HL-60 (cell line): ENCODE measurements at regions not wholly inside any gene's neighbourhood (a gene's known extent, or its start where the extent isn't known, plus 50 kb on each side); places are given as distances from the start of the nearest gene placed in this dataset.

Experiments
- DNase-seq, 2 experiments: peaks; one replicate each; pipeline ENCODE4 v3.0.0-alpha.2; 2010 to 2020; ENCODE audit warnings: low read depth in 1 of 2, low spot score in 1 of 2
- H3K27ac ChIP-seq: fragments of 250-450 bp; sonication (Bioruptor Pico); replicated peaks from 2 replicates; pipeline ENCODE4 v1.5.1; 2020; ENCODE audit warnings: mild to moderate bottlenecking, moderate library complexity
- H3K27me3 ChIP-seq: fragments of 250-450 bp; sonication (Bioruptor Pico); 2 replicates; pipeline ENCODE4 v1.5.1; 2021; ENCODE audit warnings: mild to moderate bottlenecking, moderate library complexity; ENCODE audit not compliant: insufficient read depth, poor library complexity, severe bottlenecking
- H3K4me3 ChIP-seq: replicated peaks from 2 replicates; pipeline ENCODE4 v1.5.1; 2011; ENCODE audit warnings: mild to moderate bottlenecking, control low read depth, low read length; ENCODE audit not compliant: insufficient read depth
- CTCF ChIP-seq: IDR thresholded peaks from one replicate; pipeline ENCODE4 v1.5.1; 2011; ENCODE audit warnings: low read length, control low read depth, inconsistent platforms; ENCODE audit not compliant: insufficient read depth
- GABPA ChIP-seq: IDR thresholded peaks from 2 replicates; pipeline ENCODE4 v1.6.1; 2012; ENCODE audit warnings: low read depth
- POLR2AphosphoS5 ChIP-seq: IDR thresholded peaks from 2 replicates; pipeline ENCODE4 v1.6.1; 2012; ENCODE audit warnings: low read depth
- REST ChIP-seq: IDR thresholded peaks from 2 replicates; pipeline ENCODE4 v1.6.1; 2012; ENCODE audit warnings: low read depth; ENCODE audit not compliant: insufficient replicate concordance
- SPI1 ChIP-seq: IDR thresholded peaks from 2 replicates; pipeline ENCODE4 v1.6.1; 2012; ENCODE audit warnings: low read depth, mild to moderate bottlenecking, borderline replicate concordance

GRCh38 chr13:94936633-94937032, 224.3 kb upstream of the SOX21 start:
- no peak overlapping the region for H3K27ac ChIP-seq
- DNase-seq: no peak
- TF ChIP-seq CTCF (no peak), GABPA (no peak), REST (no peak), POLR2AphosphoS5 (no peak), SPI1 (no peak)
- no peak overlapping the region for H3K4me3 ChIP-seq
- peaks cover 2% of the 10 kb centered on the region for H3K27me3 ChIP-seq

GRCh38 chr13:94933936-94934335, 221.6 kb upstream of the SOX21 start:
- no peak overlapping the region for H3K27ac ChIP-seq
- peaks cover 12% of the 10 kb centered on the region for H3K27me3 ChIP-seq
- H3K4me3 ChIP-seq: no peak overlapping the region
- TF ChIP-seq CTCF (no peak), GABPA (no peak), REST (no peak), POLR2AphosphoS5 (no peak), SPI1 (no peak)
- DNase-seq: no peak

GRCh38 chr13:94933230-94933751, 220.9 kb upstream of the SOX21 start:
- Histone ChIP-seq H3K27me3 (peaks cover 14% of the 10 kb centered on the region), H3K27ac (no peak overlapping the region), H3K4me3 (no peak overlapping the region)
- TF ChIP-seq REST: no peak
- no peak for TF ChIP-seq CTCF
- TF ChIP-seq SPI1: no peak
- no peak for TF ChIP-seq POLR2AphosphoS5
- no peak for TF ChIP-seq GABPA
- no peak for DNase-seq
